Neural cell (in vitro differentiated cells): ENCODE measurements at regions not wholly inside any gene's neighbourhood (a gene's known extent, or its start where the extent isn't known, plus 50 kb on each side); places are given as distances from the start of the nearest gene placed in this dataset.

ENCODE experiments used
- H2AFZ ChIP-seq: fragments of 200-600, 300-800 bp; sonication (generic), shearing (Covaris generic); 2 replicates; pipeline ENCODE4 v1.6.0; 2014; ENCODE audit warnings: low read depth, mild to moderate bottlenecking, antibody characterized with exemption, low read length, moderate library complexity
- H3F3A ChIP-seq: fragments of 200-600 bp; shearing (Covaris generic); 2 replicates; pipeline ENCODE4 v1.6.1; 2016; ENCODE audit warnings: mild to moderate bottlenecking, moderate library complexity, mixed read lengths, antibody characterized with exemption, low read length; ENCODE audit not compliant: insufficient read depth, poor library complexity, severe bottlenecking
- H3K27ac ChIP-seq: fragments of 200-600, 300-800 bp; sonication (generic), shearing (Covaris generic); 2 replicates; pipeline ENCODE4 v1.5.1; 2014; ENCODE audit warnings: mild to moderate bottlenecking, low read length, moderate library complexity
- H3K27me3 ChIP-seq: fragments of 300-800, 200-600 bp; sonication (generic), shearing (Covaris generic); 2 replicates; pipeline ENCODE4 v1.6.0; 2014; ENCODE audit warnings: mild to moderate bottlenecking, low read depth, low read length, moderate library complexity; ENCODE audit not compliant: insufficient read depth
- H3K36me3 ChIP-seq: fragments of 300-800, 200-600 bp; sonication (generic), shearing (Covaris generic); 2 replicates; pipeline ENCODE4 v1.5.1; 2014; ENCODE audit warnings: mild to moderate bottlenecking, antibody characterized with exemption, low read length, moderate library complexity; ENCODE audit not compliant: insufficient read depth
- H3K4me2 ChIP-seq: fragments of 300-800, 200-600 bp; sonication (generic), shearing (Covaris generic); 2 replicates; pipeline ENCODE4 v1.6.0; 2014; ENCODE audit warnings: mild to moderate bottlenecking, low read length
- H3K4me3 ChIP-seq: fragments of 300-800, 200-600 bp; sonication (generic), shearing (Covaris generic); 2 replicates; pipeline ENCODE4 v1.5.1; 2014; ENCODE audit warnings: mild to moderate bottlenecking, low read length, moderate library complexity
- H3K79me2 ChIP-seq: fragments of 200-600 bp; shearing (Covaris generic); replicated peaks from 2 replicates; pipeline ENCODE4 v1.6.0; 2014; ENCODE audit warnings: mild to moderate bottlenecking, low read length, moderate library complexity; ENCODE audit not compliant: insufficient read depth
- H3K9ac ChIP-seq: fragments of 300-800, 200-600 bp; sonication (generic), shearing (Covaris generic); 2 replicates; pipeline ENCODE4 v1.6.1; 2016; ENCODE audit warnings: mild to moderate bottlenecking, low read length, mixed read lengths
- H3K9me2 ChIP-seq: fragments of 200-600 bp; shearing (Covaris generic); 2 replicates; pipeline ENCODE4 v1.6.1; 2016; ENCODE audit warnings: mild to moderate bottlenecking, low read length, mixed read lengths; ENCODE audit not compliant: insufficient read depth
- H3K9me3 ChIP-seq: fragments of 200-600, 300-800 bp; sonication (generic), shearing (Covaris generic); 2 replicates; pipeline ENCODE4 v1.6.1; 2016; ENCODE audit warnings: mild to moderate bottlenecking, mixed run types, low read length, moderate library complexity, mixed read lengths
- H4K20me1 ChIP-seq: fragments of 200-600 bp; shearing (Covaris generic); 2 replicates; pipeline ENCODE4 v1.6.1; 2016; ENCODE audit warnings: mild to moderate bottlenecking, mixed run types; ENCODE audit not compliant: insufficient read depth
- EP300 ChIP-seq: fragments of 450-650 bp; conservative IDR thresholded peaks from 2 replicates; pipeline ENCODE4 v1.6.1; 2014; ENCODE audit warnings: antibody characterized with exemption, mild to moderate bottlenecking, moderate library complexity; ENCODE audit not compliant: poor library complexity, severe bottlenecking
- EZH2 ChIP-seq: fragments of 200-600, 300-800 bp; shearing (Covaris generic), sonication (generic); IDR thresholded peaks from 2 replicates; pipeline ENCODE4 v1.6.1; 2014; ENCODE audit warnings: antibody characterized with exemption, low read length, borderline replicate concordance, mild to moderate bottlenecking; ENCODE audit not compliant: insufficient read depth, poor library complexity, severe bottlenecking
- MXI1 ChIP-seq: fragments of 450-650 bp; conservative IDR thresholded peaks from 2 replicates; pipeline ENCODE4 v1.6.1; 2014; ENCODE audit warnings: antibody characterized with exemption, mild to moderate bottlenecking; ENCODE audit not compliant: poor library complexity, severe bottlenecking
- POLR2AphosphoS5 ChIP-seq: IDR thresholded peaks from 2 replicates; pipeline ENCODE4 v1.6.1; 2012
- RAD21 ChIP-seq: fragments of 450-650 bp; conservative IDR thresholded peaks from 2 replicates; pipeline ENCODE4 v1.6.1; 2014; ENCODE audit warnings: antibody characterized with exemption, mild to moderate bottlenecking, moderate library complexity
- SMC3 ChIP-seq: fragments of 450-650 bp; conservative IDR thresholded peaks from 2 replicates; pipeline ENCODE4 v1.6.1; 2014; ENCODE audit warnings: antibody characterized with exemption, mild to moderate bottlenecking, moderate library complexity; ENCODE audit not compliant: poor library complexity
- TAF1 ChIP-seq: IDR thresholded peaks from 2 replicates; pipeline ENCODE4 v1.6.1; 2012; ENCODE audit warnings: low read depth
- TF ChIP-seq, protein P1 (sequence below): IDR thresholded peaks from 2 replicates; pipeline ENCODE4 v1.6.1; 2012; ENCODE audit warnings: borderline replicate concordance
- TF ChIP-seq, protein P2 (sequence below): fragments of 450-650 bp; IDR thresholded peaks from 2 replicates; pipeline ENCODE4 v1.5.1; 2014; ENCODE audit warnings: antibody characterized with exemption, mild to moderate bottlenecking, moderate library complexity; ENCODE audit not compliant: poor library complexity, severe bottlenecking

DNA sequence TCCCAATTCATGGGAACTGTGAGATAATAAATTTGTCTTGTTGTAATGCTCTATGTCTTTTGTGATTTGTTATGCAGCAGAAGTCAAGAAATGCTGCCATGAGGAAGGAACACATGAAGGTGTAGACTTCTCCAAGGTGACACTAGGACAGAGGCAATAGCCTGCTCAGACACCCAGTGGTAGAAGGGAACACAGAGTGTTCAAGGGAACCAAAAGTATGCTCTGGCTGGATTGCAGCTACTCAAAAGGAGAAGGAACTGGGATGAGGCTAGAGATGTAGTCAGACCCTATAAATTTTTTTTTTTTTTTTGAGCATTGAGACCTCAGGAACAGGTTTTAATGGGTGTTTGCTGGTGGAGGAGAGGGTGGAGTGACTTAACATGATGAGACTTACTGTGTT lies 232.5 kb downstream of the PARP8 start:
- H4K20me1 ChIP-seq = no peaks in the 10 kb centered on the region
- no peaks in the 10 kb centered on the region for H3K9me2 ChIP-seq
- H3K36me3 ChIP-seq = no peaks in the 10 kb centered on the region
- no peak overlapping the region for H3K27ac ChIP-seq
- no peak overlapping the region for H3K4me3 ChIP-seq
- H2AFZ ChIP-seq = no peak overlapping the region
- H3F3A ChIP-seq = peaks cover 2% of the 10 kb centered on the region
- H3K27me3 ChIP-seq = no peaks in the 10 kb centered on the region
- H3K4me2 ChIP-seq = no peak overlapping the region
- no peak overlapping the region for H3K9ac ChIP-seq
- no peaks in the 10 kb centered on the region for H3K9me3 ChIP-seq
- TF ChIP-seq EP300 = no peak
- TF ChIP-seq TAF1 = no peak
- TF ChIP-seq MXI1 = no peak
- TF ChIP-seq, protein P1, sequence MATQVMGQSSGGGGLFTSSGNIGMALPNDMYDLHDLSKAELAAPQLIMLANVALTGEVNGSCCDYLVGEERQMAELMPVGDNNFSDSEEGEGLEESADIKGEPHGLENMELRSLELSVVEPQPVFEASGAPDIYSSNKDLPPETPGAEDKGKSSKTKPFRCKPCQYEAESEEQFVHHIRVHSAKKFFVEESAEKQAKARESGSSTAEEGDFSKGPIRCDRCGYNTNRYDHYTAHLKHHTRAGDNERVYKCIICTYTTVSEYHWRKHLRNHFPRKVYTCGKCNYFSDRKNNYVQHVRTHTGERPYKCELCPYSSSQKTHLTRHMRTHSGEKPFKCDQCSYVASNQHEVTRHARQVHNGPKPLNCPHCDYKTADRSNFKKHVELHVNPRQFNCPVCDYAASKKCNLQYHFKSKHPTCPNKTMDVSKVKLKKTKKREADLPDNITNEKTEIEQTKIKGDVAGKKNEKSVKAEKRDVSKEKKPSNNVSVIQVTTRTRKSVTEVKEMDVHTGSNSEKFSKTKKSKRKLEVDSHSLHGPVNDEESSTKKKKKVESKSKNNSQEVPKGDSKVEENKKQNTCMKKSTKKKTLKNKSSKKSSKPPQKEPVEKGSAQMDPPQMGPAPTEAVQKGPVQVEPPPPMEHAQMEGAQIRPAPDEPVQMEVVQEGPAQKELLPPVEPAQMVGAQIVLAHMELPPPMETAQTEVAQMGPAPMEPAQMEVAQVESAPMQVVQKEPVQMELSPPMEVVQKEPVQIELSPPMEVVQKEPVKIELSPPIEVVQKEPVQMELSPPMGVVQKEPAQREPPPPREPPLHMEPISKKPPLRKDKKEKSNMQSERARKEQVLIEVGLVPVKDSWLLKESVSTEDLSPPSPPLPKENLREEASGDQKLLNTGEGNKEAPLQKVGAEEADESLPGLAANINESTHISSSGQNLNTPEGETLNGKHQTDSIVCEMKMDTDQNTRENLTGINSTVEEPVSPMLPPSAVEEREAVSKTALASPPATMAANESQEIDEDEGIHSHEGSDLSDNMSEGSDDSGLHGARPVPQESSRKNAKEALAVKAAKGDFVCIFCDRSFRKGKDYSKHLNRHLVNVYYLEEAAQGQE = no peak
- no peaks in the 10 kb centered on the region for H3K79me2 ChIP-seq

DNA sequence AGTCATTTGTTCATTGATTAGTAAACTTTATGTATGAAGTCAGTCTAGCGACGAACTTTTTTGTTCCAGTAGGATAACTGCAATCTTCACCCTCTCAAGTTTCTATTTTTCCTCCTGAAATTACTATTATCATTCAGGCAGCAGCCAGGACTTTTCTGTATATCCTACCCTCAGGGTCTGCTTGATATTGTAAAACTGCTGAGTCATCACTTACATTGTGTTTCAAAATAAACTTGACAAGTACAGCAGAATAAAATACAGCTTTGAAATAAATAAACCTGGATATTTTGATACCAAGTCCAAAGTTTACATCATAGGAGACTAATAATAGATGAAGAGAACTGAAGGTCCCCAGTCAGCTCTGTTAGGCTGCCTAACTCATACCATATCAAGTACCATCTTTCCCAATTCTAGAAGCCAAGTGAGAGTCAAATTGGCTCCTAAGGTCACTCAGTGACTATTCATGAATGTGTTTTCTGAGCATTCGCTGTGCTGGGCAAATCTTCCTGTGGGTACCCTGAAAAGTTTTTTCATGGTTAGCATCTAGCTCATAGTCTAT lies 234.6 kb downstream of the PARP8 start:
- H4K20me1 ChIP-seq = no peaks in the 10 kb centered on the region
- H3K36me3 ChIP-seq = no peaks in the 10 kb centered on the region
- H3F3A ChIP-seq = peaks cover 2% of the 10 kb centered on the region
- no peak overlapping the region for H3K4me3 ChIP-seq
- H2AFZ ChIP-seq = no peak overlapping the region
- H3K9me3 ChIP-seq = no peaks in the 10 kb centered on the region
- TF ChIP-seq, protein P2, sequence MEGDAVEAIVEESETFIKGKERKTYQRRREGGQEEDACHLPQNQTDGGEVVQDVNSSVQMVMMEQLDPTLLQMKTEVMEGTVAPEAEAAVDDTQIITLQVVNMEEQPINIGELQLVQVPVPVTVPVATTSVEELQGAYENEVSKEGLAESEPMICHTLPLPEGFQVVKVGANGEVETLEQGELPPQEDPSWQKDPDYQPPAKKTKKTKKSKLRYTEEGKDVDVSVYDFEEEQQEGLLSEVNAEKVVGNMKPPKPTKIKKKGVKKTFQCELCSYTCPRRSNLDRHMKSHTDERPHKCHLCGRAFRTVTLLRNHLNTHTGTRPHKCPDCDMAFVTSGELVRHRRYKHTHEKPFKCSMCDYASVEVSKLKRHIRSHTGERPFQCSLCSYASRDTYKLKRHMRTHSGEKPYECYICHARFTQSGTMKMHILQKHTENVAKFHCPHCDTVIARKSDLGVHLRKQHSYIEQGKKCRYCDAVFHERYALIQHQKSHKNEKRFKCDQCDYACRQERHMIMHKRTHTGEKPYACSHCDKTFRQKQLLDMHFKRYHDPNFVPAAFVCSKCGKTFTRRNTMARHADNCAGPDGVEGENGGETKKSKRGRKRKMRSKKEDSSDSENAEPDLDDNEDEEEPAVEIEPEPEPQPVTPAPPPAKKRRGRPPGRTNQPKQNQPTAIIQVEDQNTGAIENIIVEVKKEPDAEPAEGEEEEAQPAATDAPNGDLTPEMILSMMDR = no peak
- TF ChIP-seq TAF1 = no peak
- no peak overlapping the region for H3K9ac ChIP-seq
- H3K4me2 ChIP-seq = no peak overlapping the region
- no peaks in the 10 kb centered on the region for H3K9me2 ChIP-seq
- no peaks in the 10 kb centered on the region for H3K27me3 ChIP-seq
- H3K27ac ChIP-seq = no peak overlapping the region
- no peaks in the 10 kb centered on the region for H3K79me2 ChIP-seq

DNA sequence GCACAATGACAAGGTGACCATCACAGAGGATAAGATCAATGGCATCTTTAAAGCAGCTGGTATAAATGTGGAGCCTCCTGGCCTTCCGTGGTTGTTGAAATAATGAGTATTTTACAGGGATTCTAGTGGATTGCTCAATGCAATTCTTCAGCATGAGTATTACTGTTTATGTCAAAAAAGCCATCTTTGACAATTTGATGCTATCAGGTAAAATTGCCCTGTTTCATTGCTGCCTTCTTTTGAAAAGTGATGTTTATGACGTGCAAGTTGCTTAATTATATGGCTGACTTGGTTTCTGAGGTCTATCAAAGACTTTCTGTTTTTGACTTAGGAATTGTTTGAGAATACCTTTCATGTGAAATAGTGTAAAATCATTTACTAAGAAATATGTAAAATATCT lies 237.2 kb downstream of the PARP8 start:
- no peak overlapping the region for H2AFZ ChIP-seq
- no peaks in the 10 kb centered on the region for H3K79me2 ChIP-seq
- H3F3A ChIP-seq = peaks cover 2% of the 10 kb centered on the region
- H3K4me3 ChIP-seq = no peak overlapping the region
- H3K9me2 ChIP-seq = no peaks in the 10 kb centered on the region
- H3K4me2 ChIP-seq = no peak overlapping the region
- H3K36me3 ChIP-seq = no peaks in the 10 kb centered on the region
- no peaks in the 10 kb centered on the region for H3K27me3 ChIP-seq
- H3K27ac ChIP-seq = peak overlapping the region; percentile 24
- H4K20me1 ChIP-seq = no peaks in the 10 kb centered on the region
- H3K9me3 ChIP-seq = no peaks in the 10 kb centered on the region
- H3K9ac ChIP-seq = no peak overlapping the region
- TF ChIP-seq SMC3 = no peak
- TF ChIP-seq EP300 = peak; percentile 92
- no peak for TF ChIP-seq TAF1
- TF ChIP-seq EZH2 = no peak
- TF ChIP-seq RAD21 = no peak
- peak; percentile 78 for TF ChIP-seq POLR2AphosphoS5
